Raji (cell line): ENCODE measurements at regions not wholly inside any gene's neighbourhood (a gene's known extent, or its start where the extent isn't known, plus 50 kb on each side); places are given as distances from the start of the nearest gene placed in this dataset.
A peak's percentile ranks its signal among the peaks of the same experiment; 100 is the strongest.

ENCODE experiments used
- POLR2A ChIP-seq: IDR thresholded peaks from 2 replicates; pipeline ENCODE4 v1.6.1; 2011; ENCODE audit warnings: low read depth, low read length, control low read depth; ENCODE audit not compliant: insufficient read depth

GRCh38 chr12:92395322-92395721, 249.7 kb upstream of the BTG1 start:
- no peak for TF ChIP-seq POLR2A

GRCh38 chr12:92394895-92395294, 249.2 kb upstream of the BTG1 start:
- no peak for TF ChIP-seq POLR2A

- no peak for TF ChIP-seq POLR2A
Observed at GRCh38 chr12:92393504-92393903, 247.9 kb upstream of the BTG1 start.

GRCh38 chr12:92389466-92389865, 243.8 kb upstream of the BTG1 start:
- TF ChIP-seq POLR2A = no peak

- TF ChIP-seq POLR2A = no peak
Observed at GRCh38 chr12:92385296-92385695, 239.7 kb upstream of the BTG1 start.

GRCh38 chr12:92384571-92384970, 238.9 kb upstream of the BTG1 start:
- no peak for TF ChIP-seq POLR2A

GRCh38 chr12:92382383-92382878, 236.8 kb upstream of the BTG1 start:
- TF ChIP-seq POLR2A = no peak

- no peak for TF ChIP-seq POLR2A
Observed at GRCh38 chr12:92381856-92382255, 236.2 kb upstream of the BTG1 start.

- no peak for TF ChIP-seq POLR2A
Observed at GRCh38 chr12:92378682-92379479, 233.2 kb upstream of the BTG1 start.

- no peak for TF ChIP-seq POLR2A
Observed at GRCh38 chr12:92370828-92371227, 225.2 kb upstream of the BTG1 start.

GRCh38 chr12:92369636-92370035, 224.0 kb upstream of the BTG1 start:
- no peak for TF ChIP-seq POLR2A

GRCh38 chr12:92369056-92369455, 223.4 kb upstream of the BTG1 start:
- no peak for TF ChIP-seq POLR2A

- no peak for TF ChIP-seq POLR2A
Observed at GRCh38 chr12:92365836-92366235, 220.2 kb upstream of the BTG1 start.

- no peak for TF ChIP-seq POLR2A
Observed at GRCh38 chr12:92365333-92365732, 219.7 kb upstream of the BTG1 start.

GRCh38 chr12:92363295-92364146, 217.9 kb upstream of the BTG1 start:
- peak; percentile 64 for TF ChIP-seq POLR2A

- TF ChIP-seq POLR2A = peak; percentile 49; the same call in 1 of the 2 replicates
Observed at GRCh38 chr12:92362785-92363184, 217.1 kb upstream of the BTG1 start.
